ENCODE measurements at regions not wholly inside any gene's neighbourhood (a gene's known extent, or its start where the extent isn't known, plus 50 kb on each side); places are given as distances from the start of the nearest gene placed in this dataset.

GRCh38 chr4:100084892-100085291 lies 105.4 kb downstream of the DDIT4L start:
- no peak for DNase-seq (ENCODE audit: low read depth in 1 of 2, low spot score in 1 of 2)

DNA sequence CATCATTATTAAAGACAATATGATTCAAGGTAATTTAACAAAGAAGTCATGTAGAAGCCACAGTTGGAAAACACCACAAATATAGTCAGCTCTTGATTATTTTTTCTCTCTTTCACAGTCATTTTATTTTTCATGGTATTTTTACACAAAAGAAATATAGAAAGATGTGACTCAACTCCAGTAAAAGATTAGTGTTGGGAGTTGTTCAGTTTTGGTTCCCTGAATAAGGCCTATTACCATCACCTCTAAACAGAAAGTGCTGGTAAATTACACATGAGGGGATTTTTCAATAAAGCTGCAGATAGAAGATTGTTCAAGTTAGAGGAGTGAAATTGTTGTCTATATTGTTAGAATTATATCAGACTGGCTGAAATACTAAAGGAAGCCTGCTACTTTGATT lies 107.0 kb downstream of the DDIT4L start:
- DNase-seq (ENCODE audit: low read depth in 1 of 2, low spot score in 1 of 2), result no peak

- no peak for DNase-seq (ENCODE audit: low read depth in 1 of 2, low spot score in 1 of 2)
Observed at GRCh38 chr4:100082852-100083251, 107.4 kb downstream of the DDIT4L start.

DNA sequence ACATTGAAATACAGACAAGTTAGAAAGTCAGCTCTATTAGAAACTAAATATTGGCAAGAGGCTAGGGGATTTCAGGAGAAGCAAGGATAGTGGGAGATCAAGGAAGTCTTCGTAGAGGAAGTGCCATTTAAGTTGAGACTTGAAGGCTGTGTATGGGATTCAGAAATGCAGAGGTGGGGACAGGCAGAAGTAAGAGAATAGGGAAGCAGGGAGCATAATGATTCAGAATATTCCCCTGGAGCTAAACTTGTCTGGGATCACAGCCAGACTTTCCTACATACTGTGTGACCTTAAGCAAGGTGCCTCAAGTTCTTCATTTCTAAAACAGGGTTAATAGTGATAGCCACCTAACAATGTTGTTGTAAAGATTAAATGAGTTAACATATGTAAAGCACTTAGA lies 108.8 kb downstream of the DDIT4L start:
- DNase-seq (ENCODE audit: low read depth in 1 of 2, low spot score in 1 of 2), result no peak

GRCh38 chr4:100079264-100079663 lies 111.0 kb downstream of the DDIT4L start:
- no peak for DNase-seq (ENCODE audit: low read depth in 1 of 2, low spot score in 1 of 2)

GRCh38 chr4:100076753-100077152 lies 113.5 kb downstream of the DDIT4L start:
- DNase-seq (ENCODE audit: low read depth in 1 of 2, low spot score in 1 of 2), result no peak

GRCh38 chr4:100075486-100076270 lies 114.6 kb downstream of the DDIT4L start:
- no peak for DNase-seq (ENCODE audit: low read depth in 1 of 2, low spot score in 1 of 2)

- DNase-seq (ENCODE audit: low read depth in 1 of 2, low spot score in 1 of 2), result no peak
Observed at GRCh38 chr4:100075056-100075455, 115.2 kb downstream of the DDIT4L start.

GRCh38 chr4:100071506-100071905 lies 118.8 kb downstream of the DDIT4L start:
- no peak for DNase-seq (ENCODE audit: low read depth in 1 of 2, low spot score in 1 of 2)

DNA sequence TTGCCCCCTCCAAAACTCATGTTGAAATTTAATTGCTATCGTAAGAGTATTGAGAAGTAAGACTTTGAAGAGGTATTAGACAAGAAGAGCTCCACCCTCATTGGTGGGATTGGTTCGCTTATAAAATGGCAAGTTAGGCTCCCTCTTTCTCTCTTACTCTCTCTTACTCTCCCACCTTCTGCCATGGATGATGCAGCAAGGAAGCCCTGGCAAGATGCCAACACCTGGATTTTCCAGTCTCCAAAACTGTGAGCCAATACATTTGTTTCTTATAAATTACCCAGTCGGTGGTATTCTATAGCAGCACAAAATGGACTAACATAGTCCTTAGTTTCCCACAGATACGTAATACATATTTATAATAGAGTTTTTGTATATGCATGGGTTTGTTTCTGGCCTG lies 119.4 kb downstream of the DDIT4L start:
- no peak for DNase-seq (ENCODE audit: low read depth in 1 of 2, low spot score in 1 of 2)

DNA sequence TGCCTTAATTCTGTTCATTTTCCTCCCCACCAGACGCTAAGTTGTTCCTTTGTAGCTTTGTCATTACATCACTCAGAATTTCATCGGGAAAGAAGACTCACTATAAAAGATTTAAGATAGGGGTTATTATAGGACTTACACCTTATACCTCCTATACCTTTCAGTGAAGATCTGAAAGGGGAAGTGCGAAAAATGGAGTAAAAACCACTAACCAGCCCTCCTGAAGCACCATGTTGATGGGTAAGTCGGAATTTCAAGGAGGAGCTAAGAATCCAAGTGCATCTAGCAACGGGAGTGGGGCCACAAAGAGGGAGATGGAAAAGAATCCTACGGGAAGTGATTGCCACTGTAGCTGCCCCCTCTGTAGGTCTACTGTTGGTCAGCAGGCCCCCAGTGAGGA lies 119.1 kb upstream of the H2AZ1 start:
- DNase-seq (ENCODE audit: low read depth in 1 of 2, low spot score in 1 of 2), result no peak

- DNase-seq (ENCODE audit: low read depth in 1 of 2, low spot score in 1 of 2), result no peak
Observed at GRCh38 chr4:100067255-100067654, 117.2 kb upstream of the H2AZ1 start.

DNA sequence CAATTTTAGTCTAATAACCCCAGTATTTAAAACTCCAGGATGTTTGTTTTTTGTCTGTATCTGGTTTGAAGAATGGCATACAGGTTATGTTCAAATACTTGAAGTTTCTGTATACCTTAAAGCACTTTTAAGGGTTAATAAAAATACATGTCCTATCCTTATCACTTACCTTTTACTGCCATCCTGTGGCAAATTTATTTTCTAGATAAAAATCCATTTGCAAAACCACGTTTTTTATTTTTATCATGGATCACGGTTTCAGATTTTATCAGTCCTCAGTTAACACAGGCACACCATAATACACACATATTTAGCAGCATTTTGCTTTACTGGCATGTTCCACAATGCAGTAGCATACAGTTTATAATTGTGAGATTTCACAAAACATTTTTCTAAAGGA lies 113.3 kb upstream of the H2AZ1 start:
- DNase-seq (ENCODE audit: low read depth in 1 of 2, low spot score in 1 of 2), result no peak

DNA sequence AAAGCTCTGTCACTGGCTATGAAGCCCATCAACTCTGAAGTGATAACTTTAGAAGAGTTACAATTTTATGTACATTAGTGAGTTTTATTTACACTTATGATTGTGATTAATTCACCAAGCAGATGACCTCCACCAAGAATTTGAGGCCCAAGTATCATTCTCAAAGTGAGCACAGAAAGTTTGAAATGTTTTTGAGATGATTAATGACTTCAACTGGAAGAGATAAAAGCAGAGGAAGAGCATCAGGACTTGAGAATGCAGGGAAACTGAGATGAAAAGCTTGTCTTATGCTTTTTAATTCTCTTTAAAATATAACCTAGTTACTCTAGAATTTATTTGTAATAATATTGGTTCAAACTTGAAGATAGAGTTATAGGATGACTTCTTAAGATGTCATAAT lies 112.8 kb upstream of the H2AZ1 start:
- DNase-seq (ENCODE audit: low read depth in 1 of 2, low spot score in 1 of 2), result no peak

GRCh38 chr4:100061835-100062234 lies 111.8 kb upstream of the H2AZ1 start:
- DNase-seq (ENCODE audit: low read depth in 1 of 2, low spot score in 1 of 2), result no peak

DNA sequence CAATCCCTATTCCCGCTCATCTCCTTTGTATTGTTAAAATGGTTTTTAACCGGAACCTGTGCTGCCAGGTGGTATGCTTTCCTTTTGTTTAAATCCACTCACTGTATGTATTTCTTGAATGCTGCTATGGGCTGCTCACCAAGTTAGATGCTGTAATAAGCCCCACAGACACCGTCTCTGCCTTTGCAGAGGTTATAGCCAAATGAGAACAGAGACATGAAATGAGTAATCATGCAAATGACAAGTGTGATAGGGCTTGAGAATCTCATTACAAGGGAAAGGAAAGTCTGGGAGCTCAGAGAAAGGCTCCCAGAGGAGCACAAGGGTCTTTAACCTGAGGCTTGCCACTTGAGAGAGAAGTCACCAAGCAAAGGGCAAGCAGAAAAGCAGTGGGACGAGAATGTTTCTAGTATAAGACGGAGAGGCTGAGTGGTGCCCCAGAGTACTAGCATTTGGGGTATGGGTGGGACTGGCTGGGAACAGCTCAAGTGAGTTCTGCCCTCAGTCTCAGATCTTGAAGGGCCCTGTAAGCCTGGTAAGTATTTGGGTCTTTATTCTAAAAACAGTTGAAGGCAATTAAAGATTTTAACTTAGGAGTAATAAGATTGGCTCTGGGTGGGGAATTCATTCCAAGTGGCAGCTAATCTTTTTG lies 110.8 kb upstream of the H2AZ1 start:
- DNase-seq (ENCODE audit: low read depth in 1 of 2, low spot score in 1 of 2), result no peak

- no peak for DNase-seq (ENCODE audit: low read depth in 1 of 2, low spot score in 1 of 2)
Observed at GRCh38 chr4:100059467-100059866, 109.4 kb upstream of the H2AZ1 start.

- DNase-seq (ENCODE audit: low read depth in 1 of 2, low spot score in 1 of 2), result no peak
Observed at GRCh38 chr4:100056701-100057100, 106.6 kb upstream of the H2AZ1 start.

DNA sequence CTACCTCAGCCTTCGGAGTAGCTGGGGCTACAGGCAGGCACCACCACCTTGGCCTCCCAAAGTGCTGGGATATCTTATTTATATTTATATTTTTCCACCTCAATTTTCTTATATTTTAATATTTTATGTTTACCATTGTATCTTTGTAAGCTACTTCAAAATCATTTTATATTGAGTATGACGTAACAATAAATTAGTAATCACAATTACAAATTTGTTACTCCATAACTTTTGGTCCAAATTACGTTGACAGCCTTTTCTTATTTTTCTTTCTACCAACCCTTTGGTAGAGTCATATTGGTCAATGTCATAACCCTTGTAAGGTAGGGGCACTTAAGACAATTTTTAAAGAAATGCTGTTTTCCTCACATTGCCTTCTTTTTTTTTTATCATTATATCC lies 104.0 kb upstream of the H2AZ1 start:
- no peak for DNase-seq (ENCODE audit: low read depth in 1 of 2, low spot score in 1 of 2)

- DNase-seq (ENCODE audit: low read depth in 1 of 2, low spot score in 1 of 2), result no peak
Observed at GRCh38 chr4:100049872-100050271, 99.8 kb upstream of the H2AZ1 start.

- no peak for DNase-seq (ENCODE audit: low read depth in 1 of 2, low spot score in 1 of 2)
Observed at GRCh38 chr4:100042711-100043110, 92.6 kb upstream of the H2AZ1 start.

DNA sequence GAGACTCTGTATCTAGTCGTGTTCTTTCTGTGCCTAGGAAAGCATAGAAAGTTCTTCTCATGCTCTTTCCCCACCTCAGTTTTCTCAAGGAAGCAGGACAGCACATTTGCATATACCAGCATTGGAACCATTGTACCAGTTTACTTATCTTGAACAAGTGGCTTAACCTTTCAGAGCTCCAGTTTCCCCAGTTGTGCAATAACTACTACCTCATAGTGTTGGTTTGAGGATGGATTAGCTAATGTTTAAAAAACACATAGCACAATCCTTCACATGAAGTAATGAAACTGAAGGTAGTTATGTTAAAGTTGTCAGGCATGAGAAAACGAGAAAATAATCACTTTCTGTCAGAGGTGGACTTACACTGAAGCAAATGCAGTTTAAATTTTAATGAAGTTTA lies 92.2 kb upstream of the H2AZ1 start:
- no peak for DNase-seq (ENCODE audit: low read depth in 1 of 2, low spot score in 1 of 2)

DNA sequence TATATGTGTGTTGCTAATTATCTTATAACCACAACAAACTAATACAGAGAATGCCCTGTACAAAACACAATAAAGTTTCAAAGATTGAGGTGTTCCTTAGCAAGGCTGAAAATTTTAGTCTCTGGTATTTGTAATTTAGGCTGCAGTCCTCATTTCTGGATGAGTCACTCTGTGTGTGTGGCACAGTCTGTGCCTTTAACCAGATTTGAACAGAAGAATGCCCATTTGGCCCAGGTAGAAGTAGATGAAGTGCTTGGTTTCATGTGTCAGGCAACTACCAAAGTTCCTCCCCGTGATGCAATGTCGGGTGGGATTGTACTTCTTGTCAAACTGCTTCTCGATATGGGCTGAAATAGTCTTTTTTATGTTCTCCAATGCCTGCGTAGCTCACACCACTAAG lies 91.6 kb upstream of the H2AZ1 start:
- DNase-seq (ENCODE audit: low read depth in 1 of 2, low spot score in 1 of 2), result no peak
